ENCODE measurements at regions not wholly inside any gene's neighbourhood (a gene's known extent, or its start where the extent isn't known, plus 50 kb on each side); places are given as distances from the start of the nearest gene placed in this dataset.

DNA sequence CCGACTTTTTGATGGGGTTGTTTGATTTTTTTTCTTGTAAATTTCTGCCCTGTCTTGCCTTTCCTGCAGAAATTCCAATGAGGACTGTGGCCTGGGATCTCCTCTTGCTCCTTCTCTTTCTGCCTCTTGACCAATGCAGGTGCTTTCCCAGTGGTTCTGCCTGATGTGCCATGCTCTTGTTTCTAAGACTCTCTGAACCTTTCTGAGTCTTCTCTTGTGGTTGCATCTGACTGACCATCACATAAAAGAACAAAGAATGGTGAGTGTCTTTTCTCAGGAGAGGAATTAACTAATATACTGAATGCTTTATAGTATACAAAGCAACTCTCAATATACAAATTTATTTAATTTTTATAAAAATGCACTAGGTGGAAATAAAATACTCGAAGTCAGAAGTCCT is 424.6 kb downstream of the TRIB2 start:
- TF ChIP-seq EZH2 (IDR thresholded peaks at IDR 0.05; ENCODE audit: borderline replicate concordance, insufficient read depth, low read depth, low read length, poor library complexity, severe bottlenecking), result no peak
- TF ChIP-seq, protein P1, sequence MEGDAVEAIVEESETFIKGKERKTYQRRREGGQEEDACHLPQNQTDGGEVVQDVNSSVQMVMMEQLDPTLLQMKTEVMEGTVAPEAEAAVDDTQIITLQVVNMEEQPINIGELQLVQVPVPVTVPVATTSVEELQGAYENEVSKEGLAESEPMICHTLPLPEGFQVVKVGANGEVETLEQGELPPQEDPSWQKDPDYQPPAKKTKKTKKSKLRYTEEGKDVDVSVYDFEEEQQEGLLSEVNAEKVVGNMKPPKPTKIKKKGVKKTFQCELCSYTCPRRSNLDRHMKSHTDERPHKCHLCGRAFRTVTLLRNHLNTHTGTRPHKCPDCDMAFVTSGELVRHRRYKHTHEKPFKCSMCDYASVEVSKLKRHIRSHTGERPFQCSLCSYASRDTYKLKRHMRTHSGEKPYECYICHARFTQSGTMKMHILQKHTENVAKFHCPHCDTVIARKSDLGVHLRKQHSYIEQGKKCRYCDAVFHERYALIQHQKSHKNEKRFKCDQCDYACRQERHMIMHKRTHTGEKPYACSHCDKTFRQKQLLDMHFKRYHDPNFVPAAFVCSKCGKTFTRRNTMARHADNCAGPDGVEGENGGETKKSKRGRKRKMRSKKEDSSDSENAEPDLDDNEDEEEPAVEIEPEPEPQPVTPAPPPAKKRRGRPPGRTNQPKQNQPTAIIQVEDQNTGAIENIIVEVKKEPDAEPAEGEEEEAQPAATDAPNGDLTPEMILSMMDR (IDR thresholded peaks at IDR 0.05), result no peak

All from B cell (primary cell).